CD4-positive, alpha-beta T cell treated with Interferon gamma for 1 hour (primary cell): ENCODE measurements at regions not wholly inside any gene's neighbourhood (a gene's known extent, or its start where the extent isn't known, plus 50 kb on each side); places are given as distances from the start of the nearest gene placed in this dataset.
"Not testable (repeated sequence)": the region's sequence is repeated elsewhere in the genome, so short reads cannot be mapped to it uniquely, and the experiment has no call there.

Experiments used
- DNase-seq: peaks from one replicate; pipeline ENCODE4 v3.0.0-alpha.2; 2020

DNA sequence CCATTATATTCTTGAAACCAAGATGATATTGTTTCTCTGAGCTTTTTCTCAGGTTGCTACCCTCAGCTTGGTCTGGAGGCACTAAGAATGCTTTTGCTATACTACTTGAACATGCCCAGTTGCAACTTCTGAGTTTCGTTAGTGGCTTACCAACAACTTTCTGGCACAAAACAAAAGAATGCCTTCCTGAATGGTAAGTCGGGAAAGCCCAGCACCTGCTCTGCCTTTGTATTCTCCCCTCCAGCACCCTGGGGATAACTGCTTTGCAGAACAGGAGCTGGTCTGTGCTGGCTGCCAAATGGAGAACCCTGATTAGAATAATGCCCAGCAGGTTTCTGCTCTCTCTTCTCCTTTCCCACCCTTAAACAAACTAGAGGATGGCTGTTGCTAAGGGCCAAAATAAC is 149.3 kb downstream of the TGFB2 start:
- DNase-seq: no peak

DNA sequence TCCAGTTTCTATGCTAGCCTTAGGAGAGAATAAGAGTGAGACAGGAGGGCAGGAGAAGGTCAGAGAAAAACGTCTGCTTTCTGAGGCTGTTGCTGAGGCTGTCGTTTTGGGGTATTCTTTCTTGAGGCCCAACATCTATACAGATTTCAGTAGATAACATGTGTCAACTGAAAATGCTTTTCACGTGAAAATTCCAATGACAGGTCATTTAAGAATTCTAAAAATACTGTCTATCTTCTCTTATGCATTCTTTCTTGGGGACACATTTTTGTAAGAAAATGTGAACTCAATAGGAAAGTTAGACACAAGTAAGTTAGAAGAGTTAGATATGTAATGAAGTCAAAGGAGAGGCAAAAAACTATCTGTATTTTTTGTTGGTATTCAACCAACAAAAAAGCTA is 150.8 kb downstream of the TGFB2 start:
- no peak for DNase-seq

DNA sequence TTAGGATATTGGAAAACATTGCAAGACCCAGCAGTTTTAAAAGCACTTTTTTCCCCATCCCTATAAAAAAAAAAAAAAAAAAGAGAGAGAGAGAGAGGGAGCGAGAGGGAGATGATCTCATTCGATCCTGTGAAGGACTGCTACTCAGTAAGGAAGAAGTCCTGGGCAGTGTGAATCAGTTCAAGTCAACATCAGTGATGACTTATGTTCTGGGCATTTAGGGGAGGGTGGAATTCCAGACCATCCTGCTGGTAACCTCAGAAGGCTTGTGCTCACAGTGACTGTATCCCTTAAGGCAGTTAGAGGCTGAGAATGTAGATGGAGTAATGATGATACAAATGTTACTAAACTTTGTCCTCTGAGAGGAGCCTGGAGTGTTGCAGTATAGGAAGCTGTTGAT is 151.4 kb downstream of the TGFB2 start:
- DNase-seq: no peak

DNA sequence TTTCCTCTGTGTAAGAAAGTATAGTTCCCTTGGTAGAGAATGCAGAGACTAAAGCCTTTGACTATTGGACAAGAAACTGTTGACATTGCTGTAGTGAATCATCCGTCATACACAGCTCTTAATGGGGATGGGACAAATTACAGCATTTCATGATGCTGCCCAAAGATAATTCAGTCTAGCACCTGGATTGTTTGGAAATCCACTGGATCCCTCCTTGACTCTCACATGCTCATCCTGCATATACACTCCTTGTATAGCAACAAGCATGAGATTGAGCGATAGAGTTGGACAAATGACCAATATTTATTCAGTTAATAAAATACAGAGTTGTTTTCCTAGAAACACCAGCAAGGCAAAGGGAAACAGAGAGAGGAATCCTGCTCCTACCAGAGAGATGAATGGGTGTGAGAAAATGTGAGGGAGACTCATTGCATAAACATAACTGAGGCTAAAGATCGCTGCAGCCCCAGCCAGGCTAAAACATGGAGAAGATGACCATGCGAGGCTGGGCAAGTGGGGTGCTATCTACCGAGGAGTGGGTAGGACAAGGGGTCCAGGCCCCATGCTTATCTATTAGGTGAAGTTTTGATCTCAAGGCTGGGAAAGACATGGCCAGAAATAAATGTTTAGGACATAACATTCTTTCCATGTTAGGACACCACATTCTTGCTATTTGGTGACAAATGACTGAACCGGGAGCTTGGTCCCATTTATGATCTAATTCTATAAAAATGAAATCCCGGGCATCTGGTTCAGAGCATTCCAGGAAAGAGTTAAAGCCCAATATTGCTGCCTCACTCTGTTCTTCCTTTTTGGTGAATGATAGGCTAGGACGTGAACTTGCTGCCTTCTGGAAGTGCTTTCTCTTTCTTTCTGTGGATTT is 153.2 kb downstream of the TGFB2 start:
- no peak for DNase-seq

DNA sequence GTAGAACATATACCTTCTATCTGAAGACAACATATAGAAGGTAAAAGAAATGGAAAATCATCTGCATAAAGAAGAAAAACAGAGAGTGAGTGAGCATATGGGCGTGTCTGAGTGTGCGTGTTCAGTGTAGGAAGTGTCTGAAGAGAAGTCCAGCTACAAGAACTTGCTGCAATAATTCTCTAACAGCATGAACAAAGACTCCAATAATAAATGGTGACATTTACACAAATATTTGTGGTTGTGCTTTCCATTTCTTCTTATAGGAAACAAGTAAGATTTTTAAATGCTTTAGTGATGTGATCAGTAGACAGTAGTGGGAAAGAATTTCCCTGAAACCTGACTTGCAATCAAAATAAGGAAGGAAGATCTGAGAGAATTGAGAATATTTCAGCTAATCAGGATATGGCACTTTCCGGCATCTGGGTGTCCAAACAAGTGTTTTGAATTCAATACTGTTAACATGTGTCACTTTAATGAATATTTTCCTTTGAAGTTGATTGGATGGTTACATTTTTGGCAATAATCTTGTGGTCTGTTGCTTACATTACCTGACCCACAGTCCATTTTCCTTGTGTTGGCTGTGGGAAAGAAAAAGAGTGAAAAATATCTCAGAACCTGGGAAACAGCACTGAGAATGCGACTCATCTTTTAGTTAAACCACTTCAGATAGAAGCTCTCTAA is 154.0 kb downstream of the TGFB2 start:
- no peak for DNase-seq

DNA sequence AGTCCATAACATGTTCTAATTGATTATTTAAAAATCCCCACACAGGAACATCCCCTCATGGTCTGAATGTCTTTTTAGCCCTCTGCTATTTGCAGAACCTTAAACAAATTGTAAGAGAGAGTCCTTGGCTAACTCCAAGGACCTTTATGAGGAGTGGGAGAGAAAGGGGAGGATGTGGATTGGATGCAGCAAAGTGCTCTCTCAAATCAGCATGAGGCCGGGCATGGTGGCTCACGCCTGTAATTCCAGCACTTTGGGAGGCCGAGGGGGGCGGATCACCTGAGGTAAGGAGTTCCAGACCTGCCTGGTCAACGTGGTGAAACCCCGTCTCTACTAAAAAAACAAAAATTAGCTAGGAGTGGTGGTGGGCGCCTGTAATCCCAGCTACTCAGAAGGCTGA is 154.8 kb downstream of the TGFB2 start:
- no peak for DNase-seq

DNA sequence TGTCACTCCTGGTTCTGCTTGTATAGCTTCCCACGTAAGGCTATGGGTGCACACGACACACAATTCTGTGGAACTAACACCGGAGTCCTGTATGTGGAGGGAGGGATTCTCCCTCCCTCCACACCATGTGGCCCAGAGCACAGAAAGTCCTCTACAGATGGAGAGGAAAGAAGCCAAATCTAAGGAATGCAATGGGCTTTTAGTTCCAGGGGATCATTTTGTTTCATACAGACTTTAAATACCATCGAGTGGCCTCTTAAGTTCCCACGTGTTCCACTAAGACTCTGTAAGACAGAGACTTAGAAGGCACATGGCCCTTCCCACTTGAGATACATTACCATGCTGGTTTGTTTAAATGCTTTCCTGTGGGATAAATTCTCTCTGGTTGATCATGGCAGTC is 156.0 kb downstream of the TGFB2 start:
- no peak for DNase-seq

DNA sequence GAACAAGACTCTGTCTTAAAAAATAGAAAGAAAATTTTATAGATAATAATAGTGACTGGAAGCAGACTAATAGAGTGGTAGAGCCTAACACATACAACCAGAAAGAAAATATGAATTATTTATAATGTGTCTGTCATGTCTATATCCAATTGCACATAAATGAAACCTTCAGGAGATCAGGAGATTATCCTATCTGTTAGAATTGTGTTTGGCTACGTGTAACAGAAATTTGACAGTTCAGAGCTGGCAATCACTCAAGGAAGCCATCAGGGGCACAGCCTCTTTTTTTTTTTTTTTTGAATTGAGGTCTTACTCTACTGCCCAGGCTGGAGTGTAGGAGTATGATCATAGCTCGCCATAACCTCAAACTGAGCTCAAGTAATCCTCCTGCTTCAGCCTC is 157.2 kb downstream of the TGFB2 start:
- no peak for DNase-seq

DNA sequence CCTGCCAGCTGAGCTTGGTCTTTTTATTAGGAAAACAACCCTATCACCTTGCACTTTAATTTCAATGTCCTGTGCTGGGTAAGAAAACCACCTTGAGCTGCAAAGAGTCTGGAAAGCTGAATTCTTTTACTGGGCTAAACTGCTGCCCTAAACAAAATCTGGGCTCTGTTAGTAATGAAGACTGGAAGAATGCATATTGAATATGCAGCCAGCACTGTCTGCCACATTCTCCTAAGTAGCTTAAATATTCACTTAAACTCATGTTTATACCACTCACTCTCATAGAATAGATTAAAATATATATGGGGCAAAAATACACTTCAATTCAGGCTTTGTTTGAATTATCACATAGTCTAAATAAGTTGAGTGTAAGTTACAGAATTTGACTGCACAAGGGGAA is 158.0 kb downstream of the TGFB2 start:
- DNase-seq: no peak

DNA sequence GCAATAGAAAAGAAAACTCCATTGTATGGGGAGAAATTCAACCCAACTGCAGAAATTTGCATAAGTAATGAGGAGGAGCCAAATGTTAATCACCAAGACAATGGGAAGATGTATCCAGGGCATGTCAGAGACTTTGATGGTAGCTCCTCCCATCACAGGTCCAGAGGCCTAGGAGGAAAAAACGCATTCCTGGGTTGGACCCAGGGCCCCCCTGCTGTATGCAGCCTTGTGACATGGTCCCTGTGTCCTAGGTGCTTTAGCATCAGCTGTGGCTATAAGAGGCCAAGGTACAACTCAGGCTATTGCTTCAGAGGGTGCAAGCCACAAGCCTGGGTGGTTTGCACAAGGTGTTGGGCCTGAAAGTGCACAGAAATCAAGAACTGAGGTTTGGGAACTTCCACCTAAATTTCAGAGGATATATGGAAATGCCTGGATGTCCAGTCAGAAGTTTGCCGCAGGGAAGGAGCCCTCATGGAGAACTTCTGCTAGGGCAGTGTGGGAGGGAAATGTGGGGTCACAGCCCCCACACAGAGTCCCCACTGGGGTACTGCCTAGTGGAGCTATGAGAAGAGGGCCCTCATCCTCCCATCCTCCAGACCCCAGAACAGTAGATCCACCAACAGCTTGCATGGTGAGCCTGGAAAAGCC is 162.3 kb downstream of the TGFB2 start:
- no peak for DNase-seq

DNA sequence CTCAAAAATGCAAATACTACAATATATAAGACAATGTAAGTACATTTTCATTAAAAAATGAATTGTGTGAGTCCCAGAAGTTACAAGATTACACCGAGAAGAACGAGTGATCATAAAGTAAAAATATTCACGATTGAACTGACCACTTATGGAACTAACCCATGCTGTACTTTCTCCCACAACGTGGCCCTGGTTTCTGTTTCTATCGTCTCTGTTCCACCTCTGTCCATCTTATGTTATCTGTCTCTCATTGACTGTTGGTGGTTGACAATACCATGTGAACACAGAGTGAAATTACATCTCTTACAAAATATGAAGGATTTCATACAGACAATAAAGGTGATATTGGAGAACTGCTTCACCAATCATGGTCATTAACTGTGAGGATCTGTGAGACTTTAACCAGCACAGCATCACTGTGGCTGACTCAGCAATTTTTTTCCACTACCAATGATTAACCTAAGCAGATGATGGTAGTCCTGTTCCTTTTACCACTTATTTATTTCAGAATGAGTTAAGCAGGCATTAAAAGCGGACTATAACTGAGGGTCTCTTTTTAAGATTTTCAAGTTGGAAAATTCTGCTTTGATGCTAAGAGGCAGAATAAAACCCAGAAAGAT is 165.1 kb downstream of the TGFB2 start:
- DNase-seq: no peak

DNA sequence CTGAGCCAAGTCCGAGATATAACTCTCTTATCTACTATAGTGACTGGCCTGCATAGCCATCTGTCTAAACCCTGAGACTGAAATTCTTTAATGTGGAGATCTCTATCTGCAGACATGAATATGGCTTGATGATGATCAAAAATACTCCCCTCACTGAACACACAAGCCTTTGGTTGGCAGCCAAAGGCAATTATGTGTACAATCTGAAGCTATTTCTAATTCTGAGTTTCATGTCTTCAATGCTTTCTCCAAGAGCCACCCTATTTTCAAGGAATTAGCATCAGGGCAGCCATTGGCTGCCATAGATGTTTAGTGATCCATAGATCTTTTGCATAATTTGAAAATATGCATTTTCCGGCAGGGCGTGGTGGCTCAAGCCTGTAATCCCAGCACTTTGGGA is 168.2 kb downstream of the TGFB2 start:
- no peak for DNase-seq

DNA sequence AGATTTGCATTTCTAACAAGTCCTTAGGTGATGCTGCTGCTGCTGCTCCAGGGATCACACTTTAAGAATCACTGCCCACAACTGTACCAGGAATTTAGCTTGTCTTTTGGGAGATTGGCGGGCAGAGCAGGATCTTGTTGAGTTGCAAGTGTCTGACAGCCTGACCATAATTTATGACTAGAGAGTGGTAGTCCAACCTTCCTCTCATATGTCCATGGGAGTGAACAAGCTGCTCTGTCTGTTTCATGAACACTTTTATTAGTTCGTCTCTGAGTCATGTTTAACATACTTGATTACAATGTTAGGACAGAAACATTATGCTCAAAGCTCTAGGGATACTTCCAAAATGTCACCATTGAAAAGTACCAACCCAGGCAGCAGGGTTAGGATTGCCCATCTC is 169.6 kb downstream of the TGFB2 start:
- DNase-seq: no peak

DNA sequence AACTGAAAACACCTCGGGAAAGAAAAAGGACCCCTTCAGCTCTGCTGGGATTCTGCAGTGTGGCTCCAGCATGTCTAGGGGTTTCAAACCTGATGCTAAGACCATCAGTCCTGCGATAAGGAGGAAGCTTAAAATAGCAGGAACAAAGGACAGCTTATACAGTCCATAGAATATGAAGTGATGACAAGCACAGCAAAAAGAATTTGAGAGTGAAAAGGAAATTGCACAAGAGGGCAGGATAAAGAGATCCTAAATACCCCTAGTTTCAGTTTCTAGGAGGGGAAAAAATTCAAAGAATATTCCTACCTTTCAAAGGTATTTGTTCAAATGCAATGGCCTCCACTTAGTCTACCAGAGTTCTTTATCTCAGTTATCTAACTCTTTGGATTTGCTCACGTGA is 171.4 kb downstream of the TGFB2 start:
- no peak for DNase-seq

DNA sequence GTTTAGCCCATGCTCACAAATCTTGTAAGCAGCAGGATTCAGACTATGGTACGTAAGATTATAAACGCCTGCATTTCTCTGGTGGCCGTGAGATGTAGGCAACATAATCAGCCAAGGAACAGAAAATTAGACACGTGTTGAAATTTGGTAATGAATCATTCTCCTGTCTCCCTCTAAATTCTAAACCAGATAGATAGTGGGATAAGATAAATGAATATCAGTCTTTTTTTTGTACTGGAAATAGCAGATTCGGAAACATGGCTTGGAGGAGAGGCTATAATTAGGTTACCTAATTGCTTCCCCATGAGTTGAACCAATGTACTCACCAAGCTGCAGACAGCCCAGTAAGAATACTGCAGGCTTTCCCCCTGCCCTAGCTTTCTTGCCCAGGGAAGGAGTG is 172.3 kb downstream of the TGFB2 start:
- DNase-seq: no peak

DNA sequence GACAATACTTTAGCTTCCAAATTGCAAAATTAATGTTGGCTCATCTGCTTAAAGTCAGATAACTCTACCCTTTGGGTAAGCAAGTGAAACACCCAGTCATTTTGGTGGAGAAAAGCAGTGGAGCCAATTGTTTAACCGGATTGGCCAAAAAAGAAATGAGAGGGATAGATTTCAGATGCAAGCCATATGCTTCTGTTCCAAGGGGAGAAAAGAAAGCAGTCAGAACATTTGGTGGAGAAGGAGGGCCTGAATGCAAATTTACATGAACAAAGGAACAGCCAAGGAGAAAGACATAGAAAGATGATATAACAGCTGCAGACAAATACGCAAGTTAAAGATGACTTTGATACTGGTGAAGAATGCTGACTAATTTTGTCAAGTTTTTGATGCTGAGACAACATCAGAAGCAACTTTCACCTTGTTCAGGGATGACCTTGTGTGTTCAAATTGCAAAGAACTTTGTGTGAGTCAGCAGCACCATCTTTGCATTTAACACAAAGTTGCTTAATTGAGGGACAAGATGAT is 173.1 kb downstream of the TGFB2 start:
- no peak for DNase-seq

DNA sequence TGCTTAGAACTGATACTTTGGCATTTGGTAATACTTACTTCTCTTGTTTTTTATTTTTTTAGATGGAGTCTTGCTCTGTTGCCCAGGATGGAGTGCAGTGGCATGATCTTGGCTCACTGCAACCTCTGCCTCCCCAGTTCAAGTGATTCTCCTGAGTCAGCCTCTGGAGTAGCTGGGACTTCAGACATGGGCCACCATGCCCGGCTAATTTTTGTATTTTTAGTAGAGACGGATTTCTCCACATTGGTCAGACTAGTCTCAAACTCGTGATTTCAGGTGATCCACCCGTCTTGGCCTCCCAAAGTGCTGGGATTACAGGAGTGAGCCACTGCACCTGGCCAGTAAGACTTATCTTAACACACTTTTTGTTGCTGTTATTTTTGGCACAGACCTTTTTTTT is 175.5 kb downstream of the TGFB2 start:
- not testable (repeated sequence) for DNase-seq

DNA sequence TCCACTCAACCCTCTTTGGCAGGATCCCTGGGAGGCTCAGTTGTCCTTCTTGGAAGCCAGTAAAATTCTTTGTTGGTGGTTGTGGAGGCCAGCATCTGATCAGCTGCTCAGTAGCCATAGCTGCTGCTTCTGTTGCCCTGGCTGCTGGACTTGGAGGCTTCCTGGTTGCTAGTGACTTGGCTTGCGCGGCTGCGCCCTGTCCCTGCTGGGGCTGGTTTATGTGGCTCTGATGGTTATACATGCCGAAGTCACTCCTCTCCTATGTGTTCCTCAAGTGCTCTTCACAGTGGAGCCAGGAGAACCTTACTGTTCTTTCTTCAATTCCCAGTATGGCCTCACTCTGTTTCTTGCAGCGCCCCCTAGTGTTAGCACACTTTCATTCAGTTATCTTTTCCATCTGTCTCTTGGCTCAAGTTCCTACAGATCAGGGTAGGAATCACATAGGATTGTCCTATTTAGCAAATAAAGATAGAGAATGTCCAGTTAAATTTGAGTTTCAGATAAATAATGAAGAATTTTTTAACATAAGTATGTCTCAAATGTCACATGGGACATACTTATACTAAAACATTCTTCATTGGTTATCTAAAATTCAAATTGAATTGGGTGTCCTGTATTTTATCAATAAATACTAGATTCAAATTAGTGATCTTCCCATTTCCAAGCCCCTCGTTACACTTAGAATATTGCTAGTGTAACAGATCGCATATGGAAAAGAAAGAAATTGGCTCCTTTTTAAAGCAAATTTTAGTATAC is 176.5 kb downstream of the TGFB2 start:
- DNase-seq: no peak

DNA sequence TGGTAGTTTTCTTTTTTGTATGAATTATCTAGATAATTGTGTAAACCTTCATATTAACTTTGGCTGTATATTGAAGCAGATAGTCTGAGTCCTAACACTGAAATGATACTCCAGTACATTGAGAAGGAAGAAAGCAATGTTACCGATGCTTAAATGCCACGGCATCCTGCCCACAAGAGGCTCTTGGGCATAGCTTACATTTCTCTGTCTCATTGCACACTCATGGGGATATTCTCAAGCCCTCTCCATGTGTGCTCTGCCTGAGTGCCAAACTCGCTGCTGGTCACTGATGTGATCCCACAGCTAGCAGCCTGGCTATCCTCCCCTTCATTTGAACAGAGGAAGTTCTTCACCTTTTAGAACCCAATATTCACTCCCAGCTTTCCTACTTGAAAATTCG is 179.4 kb downstream of the TGFB2 start:
- DNase-seq: no peak

DNA sequence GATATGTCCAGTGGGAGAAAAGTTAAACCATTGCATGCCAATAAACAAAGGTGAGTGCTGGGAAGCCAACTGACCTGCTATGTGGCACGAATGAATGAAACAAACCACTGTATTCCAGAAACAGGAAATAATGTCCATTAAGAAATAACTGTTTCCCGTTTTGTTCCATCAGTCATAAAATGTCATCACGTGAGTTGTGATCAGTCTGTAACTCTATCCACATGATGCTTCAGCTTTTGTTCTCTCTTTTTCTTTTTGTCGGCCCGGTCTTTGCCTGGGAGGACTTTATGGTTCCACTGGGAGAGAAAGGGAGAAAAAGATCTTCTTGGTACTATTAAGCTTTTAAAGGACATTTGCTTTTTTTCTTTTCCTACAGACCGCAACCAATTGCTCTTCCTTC is 179.9 kb downstream of the TGFB2 start:
- no peak for DNase-seq

DNA sequence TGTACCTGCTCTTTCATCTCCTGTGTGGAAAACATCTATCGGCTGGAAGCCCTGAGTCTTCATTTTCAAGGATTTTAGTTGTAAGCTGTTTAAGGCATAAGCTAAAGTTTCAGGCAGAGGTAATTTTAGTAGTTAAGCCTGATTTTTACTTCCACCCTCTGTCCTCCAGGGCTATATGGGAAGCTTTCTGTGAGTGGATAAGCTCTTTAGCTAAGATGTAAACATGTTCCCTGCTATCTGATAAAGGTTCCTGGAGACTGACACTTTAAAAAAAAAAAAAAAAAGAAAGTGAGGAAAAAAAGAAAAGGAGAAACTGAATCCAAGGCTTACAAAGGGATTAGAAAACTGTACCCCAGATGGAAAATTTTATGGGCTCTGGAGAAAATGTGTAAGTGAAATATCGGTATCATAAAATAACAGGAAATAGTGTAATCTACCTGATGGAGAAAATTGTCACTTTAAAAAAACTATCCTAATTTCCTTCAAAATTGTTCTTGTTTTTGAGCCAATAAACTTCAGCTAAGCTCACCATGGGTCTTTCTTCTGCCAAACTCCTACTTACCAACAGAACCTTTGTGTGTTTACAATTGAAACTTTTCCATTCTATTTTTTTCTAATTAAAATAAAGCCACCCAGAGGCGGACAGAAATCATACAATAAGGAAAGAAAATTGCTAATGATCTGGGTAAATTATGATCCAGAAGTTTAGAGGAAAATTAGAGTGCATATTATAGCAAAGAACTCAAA is 180.5 kb downstream of the TGFB2 start:
- no peak for DNase-seq

DNA sequence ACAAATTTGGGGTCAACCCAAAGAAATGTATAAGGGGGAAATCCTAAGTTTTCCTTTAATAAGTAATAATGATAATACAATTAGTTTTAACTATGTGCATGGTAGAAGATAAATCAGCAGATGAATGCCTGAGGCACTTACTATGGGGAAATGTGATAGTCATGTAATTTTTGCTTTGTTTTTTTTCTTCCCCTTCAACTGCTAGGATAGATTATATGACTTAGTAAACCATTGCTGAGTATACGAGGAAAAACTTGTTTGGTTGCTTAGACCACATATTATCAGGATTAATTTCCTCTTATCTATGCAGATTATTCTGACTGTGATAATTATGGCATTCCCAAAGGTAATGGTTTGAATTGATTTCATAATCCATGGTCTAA is 181.1 kb downstream of the TGFB2 start:
- DNase-seq: no peak
